ENCODE measurements at regions not wholly inside any gene's neighbourhood (a gene's known extent, or its start where the extent isn't known, plus 50 kb on each side); places are given as distances from the start of the nearest gene placed in this dataset.

DNA sequence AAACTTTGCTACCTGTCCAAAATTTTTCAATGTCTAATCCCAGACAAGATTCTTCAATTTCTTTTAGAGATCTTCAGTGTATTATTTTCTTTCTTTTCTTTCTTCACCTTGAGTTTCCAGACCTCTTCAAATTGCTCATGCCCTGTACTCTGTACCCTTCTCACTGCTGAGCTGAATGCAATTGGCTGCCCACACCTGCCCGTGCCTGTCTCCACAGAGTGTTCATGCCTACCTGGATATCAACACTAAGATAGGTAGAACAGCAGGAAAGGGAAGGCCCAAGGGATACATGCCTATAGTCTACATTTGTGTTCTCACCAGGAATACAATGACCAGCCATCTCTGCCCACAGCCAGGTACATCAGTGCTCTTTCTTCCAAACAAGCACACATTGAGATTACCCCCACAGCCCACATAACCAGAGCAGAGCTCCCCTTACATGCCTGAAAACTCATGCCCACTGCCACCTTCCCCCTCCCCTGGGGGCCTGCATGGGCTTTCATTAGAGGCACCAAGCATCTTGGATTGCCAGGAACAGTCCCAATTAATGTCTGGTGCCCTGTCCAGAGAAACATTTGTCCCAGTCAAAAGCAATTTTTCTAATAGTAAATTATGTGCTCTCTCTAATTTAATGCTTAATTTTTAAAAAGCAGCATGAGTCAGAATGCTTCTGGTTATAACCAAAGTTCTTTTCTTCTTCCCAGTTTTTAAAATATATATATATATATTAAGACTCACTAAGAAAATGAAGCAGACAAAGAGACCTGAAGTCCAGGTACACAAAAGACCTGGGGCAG lies 134.9 kb upstream of the SLC14A2 start:
- no peak overlapping the region for H3K27ac ChIP-seq (ENCODE audit: insufficient read depth, low read length, poor library complexity, severe bottlenecking)
- no peaks in the 10 kb centered on the region for H3K9me3 ChIP-seq (ENCODE audit: control insufficient read depth, low read length)
- DNase-seq, result no peak
- no peak overlapping the region for H3K4me3 ChIP-seq (ENCODE audit: insufficient read depth, low read depth, low read length, poor library complexity, severe bottlenecking)
- no peaks in the 10 kb centered on the region for H3K36me3 ChIP-seq (ENCODE audit: control insufficient read depth, insufficient read depth, low read length)
- no peaks in the 10 kb centered on the region for H3K4me1 ChIP-seq (ENCODE audit: control insufficient read depth, insufficient read depth, low read length, poor library complexity, severe bottlenecking)
- H3K27me3 ChIP-seq (replicated peaks; ENCODE audit: control insufficient read depth, insufficient read depth, low read length, poor library complexity, severe bottlenecking), result no peaks in the 10 kb centered on the region

- H3K27me3 ChIP-seq (replicated peaks; ENCODE audit: control insufficient read depth, insufficient read depth, low read length, poor library complexity, severe bottlenecking), result no peaks in the 10 kb centered on the region
- no peaks in the 10 kb centered on the region for H3K4me1 ChIP-seq (ENCODE audit: control insufficient read depth, insufficient read depth, low read length, poor library complexity, severe bottlenecking)
- H3K27ac ChIP-seq (ENCODE audit: insufficient read depth, low read length, poor library complexity, severe bottlenecking), result no peak overlapping the region
- H3K4me3 ChIP-seq (ENCODE audit: insufficient read depth, low read depth, low read length, poor library complexity, severe bottlenecking), result no peak overlapping the region
- H3K36me3 ChIP-seq (ENCODE audit: control insufficient read depth, insufficient read depth, low read length), result no peaks in the 10 kb centered on the region
- H3K9me3 ChIP-seq (ENCODE audit: control insufficient read depth, low read length), result no peaks in the 10 kb centered on the region
- DNase-seq, result no peak
Observed at GRCh38 chr18:45481821-45482220, 133.5 kb upstream of the SLC14A2 start.

- Histone ChIP-seq H3K9me3 (ENCODE audit: control insufficient read depth, low read length) (no peaks in the 10 kb centered on the region), H3K27ac (ENCODE audit: insufficient read depth, low read length, poor library complexity, severe bottlenecking) (no peak overlapping the region), H3K4me1 (ENCODE audit: control insufficient read depth, insufficient read depth, low read length, poor library complexity, severe bottlenecking) (no peaks in the 10 kb centered on the region), H3K4me3 (ENCODE audit: insufficient read depth, low read depth, low read length, poor library complexity, severe bottlenecking) (no peak overlapping the region), H3K27me3 (replicated peaks; ENCODE audit: control insufficient read depth, insufficient read depth, low read length, poor library complexity, severe bottlenecking) (no peaks in the 10 kb centered on the region), H3K36me3 (ENCODE audit: control insufficient read depth, insufficient read depth, low read length) (no peaks in the 10 kb centered on the region)
- no peak for DNase-seq
Observed at GRCh38 chr18:45482286-45482685, 133.0 kb upstream of the SLC14A2 start.

- DNase-seq, result no peak
- H3K4me1 ChIP-seq (ENCODE audit: control insufficient read depth, insufficient read depth, low read length, poor library complexity, severe bottlenecking), result no peaks in the 10 kb centered on the region
- no peaks in the 10 kb centered on the region for H3K36me3 ChIP-seq (ENCODE audit: control insufficient read depth, insufficient read depth, low read length)
- no peaks in the 10 kb centered on the region for H3K27me3 ChIP-seq (replicated peaks; ENCODE audit: control insufficient read depth, insufficient read depth, low read length, poor library complexity, severe bottlenecking)
- H3K4me3 ChIP-seq (ENCODE audit: insufficient read depth, low read depth, low read length, poor library complexity, severe bottlenecking), result no peak overlapping the region
- H3K27ac ChIP-seq (ENCODE audit: insufficient read depth, low read length, poor library complexity, severe bottlenecking), result no peak overlapping the region
- H3K9me3 ChIP-seq (ENCODE audit: control insufficient read depth, low read length), result no peaks in the 10 kb centered on the region
Observed at GRCh38 chr18:45487581-45487980, 127.7 kb upstream of the SLC14A2 start.

GRCh38 chr18:45488645-45489044 lies 126.6 kb upstream of the SLC14A2 start:
- DNase-seq, result no peak
- no peaks in the 10 kb centered on the region for H3K36me3 ChIP-seq (ENCODE audit: control insufficient read depth, insufficient read depth, low read length)
- no peak overlapping the region for H3K27ac ChIP-seq (ENCODE audit: insufficient read depth, low read length, poor library complexity, severe bottlenecking)
- H3K4me1 ChIP-seq (ENCODE audit: control insufficient read depth, insufficient read depth, low read length, poor library complexity, severe bottlenecking), result no peaks in the 10 kb centered on the region
- H3K4me3 ChIP-seq (ENCODE audit: insufficient read depth, low read depth, low read length, poor library complexity, severe bottlenecking), result no peak overlapping the region
- H3K27me3 ChIP-seq (replicated peaks; ENCODE audit: control insufficient read depth, insufficient read depth, low read length, poor library complexity, severe bottlenecking), result no peaks in the 10 kb centered on the region
- no peaks in the 10 kb centered on the region for H3K9me3 ChIP-seq (ENCODE audit: control insufficient read depth, low read length)

DNA sequence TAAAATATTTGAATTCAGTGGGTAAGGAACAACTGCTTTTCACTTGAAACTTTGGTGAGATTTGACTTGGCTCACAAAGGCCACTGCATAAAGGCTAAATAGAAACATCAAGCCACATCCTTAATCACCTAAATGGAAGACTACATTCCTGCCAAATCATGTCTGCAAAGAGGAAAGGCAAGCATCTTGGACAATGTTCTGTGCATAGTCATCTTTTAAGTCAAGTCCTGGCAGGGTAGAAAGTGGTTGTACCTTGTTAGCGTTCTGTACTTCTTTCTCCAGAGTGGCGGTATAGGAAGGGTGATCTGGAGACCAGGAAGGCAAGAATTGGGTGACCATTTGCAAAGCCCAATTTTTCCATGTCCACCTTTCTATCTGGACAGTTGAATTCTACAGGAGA lies 121.4 kb upstream of the SLC14A2 start:
- DNase-seq, result no peak
- no peaks in the 10 kb centered on the region for H3K9me3 ChIP-seq (ENCODE audit: control insufficient read depth, low read length)
- H3K4me3 ChIP-seq (ENCODE audit: insufficient read depth, low read depth, low read length, poor library complexity, severe bottlenecking), result no peak overlapping the region
- no peaks in the 10 kb centered on the region for H3K36me3 ChIP-seq (ENCODE audit: control insufficient read depth, insufficient read depth, low read length)
- no peaks in the 10 kb centered on the region for H3K27me3 ChIP-seq (replicated peaks; ENCODE audit: control insufficient read depth, insufficient read depth, low read length, poor library complexity, severe bottlenecking)
- no peak overlapping the region for H3K27ac ChIP-seq (ENCODE audit: insufficient read depth, low read length, poor library complexity, severe bottlenecking)
- H3K4me1 ChIP-seq (ENCODE audit: control insufficient read depth, insufficient read depth, low read length, poor library complexity, severe bottlenecking), result no peaks in the 10 kb centered on the region

DNA sequence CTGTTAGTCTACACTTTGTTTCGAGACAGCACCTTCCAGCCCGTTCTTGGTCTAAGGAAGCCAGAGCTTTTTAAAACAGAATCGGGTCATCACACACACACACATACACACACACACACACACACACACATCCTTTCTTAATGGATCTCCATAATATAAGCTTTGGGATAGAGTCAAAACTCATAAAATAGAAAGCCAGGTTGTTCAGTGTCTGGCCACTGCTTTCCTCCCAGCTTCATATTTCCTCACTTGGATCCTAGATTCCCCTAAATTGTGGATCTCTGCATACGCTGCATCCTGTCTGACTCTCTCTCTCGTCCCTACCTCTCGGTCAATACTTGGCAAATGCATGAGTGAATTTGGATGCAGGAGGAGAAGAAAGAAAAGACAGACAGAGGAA lies 120.5 kb upstream of the SLC14A2 start:
- no peak overlapping the region for H3K27ac ChIP-seq (ENCODE audit: insufficient read depth, low read length, poor library complexity, severe bottlenecking)
- no peaks in the 10 kb centered on the region for H3K4me1 ChIP-seq (ENCODE audit: control insufficient read depth, insufficient read depth, low read length, poor library complexity, severe bottlenecking)
- H3K4me3 ChIP-seq (ENCODE audit: insufficient read depth, low read depth, low read length, poor library complexity, severe bottlenecking), result no peak overlapping the region
- no peak for DNase-seq
- H3K27me3 ChIP-seq (replicated peaks; ENCODE audit: control insufficient read depth, insufficient read depth, low read length, poor library complexity, severe bottlenecking), result no peaks in the 10 kb centered on the region
- H3K36me3 ChIP-seq (ENCODE audit: control insufficient read depth, insufficient read depth, low read length), result no peaks in the 10 kb centered on the region
- H3K9me3 ChIP-seq (ENCODE audit: control insufficient read depth, low read length), result no peaks in the 10 kb centered on the region

GRCh38 chr18:45496741-45497140 lies 118.5 kb upstream of the SLC14A2 start:
- Histone ChIP-seq H3K4me1 (ENCODE audit: control insufficient read depth, insufficient read depth, low read length, poor library complexity, severe bottlenecking) (no peaks in the 10 kb centered on the region), H3K27ac (ENCODE audit: insufficient read depth, low read length, poor library complexity, severe bottlenecking) (no peak overlapping the region), H3K27me3 (replicated peaks; ENCODE audit: control insufficient read depth, insufficient read depth, low read length, poor library complexity, severe bottlenecking) (no peaks in the 10 kb centered on the region), H3K4me3 (ENCODE audit: insufficient read depth, low read depth, low read length, poor library complexity, severe bottlenecking) (no peak overlapping the region), H3K36me3 (ENCODE audit: control insufficient read depth, insufficient read depth, low read length) (no peaks in the 10 kb centered on the region), H3K9me3 (ENCODE audit: control insufficient read depth, low read length) (no peaks in the 10 kb centered on the region)
- DNase-seq, result no peak

GRCh38 chr18:45497595-45498286 lies 117.5 kb upstream of the SLC14A2 start:
- H3K4me1 ChIP-seq (ENCODE audit: control insufficient read depth, insufficient read depth, low read length, poor library complexity, severe bottlenecking), result no peaks in the 10 kb centered on the region

DNA sequence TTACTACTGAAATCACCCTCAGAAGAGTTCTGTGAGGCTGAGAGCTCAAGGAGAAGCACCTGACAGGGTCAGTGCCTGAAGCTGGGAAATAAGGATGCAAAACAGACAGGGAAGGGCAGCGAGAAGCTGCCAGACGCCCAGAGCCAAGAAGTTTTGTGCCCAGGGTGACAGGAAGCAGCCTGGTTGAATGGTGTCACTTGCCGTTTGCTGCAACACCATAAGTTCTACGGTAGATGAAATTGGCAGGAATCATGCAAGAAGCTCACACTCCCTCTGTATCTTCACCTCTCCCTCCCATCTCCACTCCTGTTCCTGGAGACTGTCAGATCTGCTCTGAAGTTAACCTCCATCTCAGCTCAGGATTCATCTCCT lies 117.0 kb upstream of the SLC14A2 start:
- Histone ChIP-seq H3K27ac (ENCODE audit: insufficient read depth, low read length, poor library complexity, severe bottlenecking) (no peak overlapping the region), H3K27me3 (replicated peaks; ENCODE audit: control insufficient read depth, insufficient read depth, low read length, poor library complexity, severe bottlenecking) (no peaks in the 10 kb centered on the region), H3K9me3 (ENCODE audit: control insufficient read depth, low read length) (no peaks in the 10 kb centered on the region), H3K4me1 (ENCODE audit: control insufficient read depth, insufficient read depth, low read length, poor library complexity, severe bottlenecking) (no peaks in the 10 kb centered on the region), H3K36me3 (ENCODE audit: control insufficient read depth, insufficient read depth, low read length) (no peaks in the 10 kb centered on the region), H3K4me3 (ENCODE audit: insufficient read depth, low read depth, low read length, poor library complexity, severe bottlenecking) (no peak overlapping the region)
- DNase-seq, result no peak

More at GRCh38 chr18:45497595-45498286, 117.5 kb upstream of the SLC14A2 start:
- DNase-seq, result no peak
- Histone ChIP-seq H3K4me3 (ENCODE audit: insufficient read depth, low read depth, low read length, poor library complexity, severe bottlenecking) (no peak overlapping the region), H3K27ac (ENCODE audit: insufficient read depth, low read length, poor library complexity, severe bottlenecking) (no peak overlapping the region), H3K27me3 (replicated peaks; ENCODE audit: control insufficient read depth, insufficient read depth, low read length, poor library complexity, severe bottlenecking) (no peaks in the 10 kb centered on the region), H3K36me3 (ENCODE audit: control insufficient read depth, insufficient read depth, low read length) (no peaks in the 10 kb centered on the region), H3K9me3 (ENCODE audit: control insufficient read depth, low read length) (no peaks in the 10 kb centered on the region)

All from effector memory CD4-positive, alpha-beta T cell (primary cell).